Head of caudate nucleus (tissue), 42 donors: ENCODE measurements at regions not wholly inside any gene's neighbourhood (a gene's known extent, or its start where the extent isn't known, plus 50 kb on each side); places are given as distances from the start of the nearest gene placed in this dataset.
A peak's percentile ranks its signal among the peaks of the same experiment; 100 is the strongest.
"Not testable (repeated sequence)": the region's sequence is repeated elsewhere in the genome, so short reads cannot be mapped to it uniquely, and the experiment has no call there.

Experiments
- DNase-seq, 42 donors: peaks; one replicate each; pipeline versions ENCODE4 v3.0.0 to v3.0.0-alpha.2; 2020 to 2021; ENCODE audit warnings: mixed read lengths in 7 of 42
- intact Hi-C: fragments of 100-400 bp; cut with DNase I; formaldehyde crosslinking; loops from one replicate; pipeline ENCODE4 v1.15.0; 2022

- DNase-seq = no peak
- intact Hi-C loops = no loop called here
Observed at GRCh38 chr3:182330646-182331045, 462.7 kb upstream of the ATP11B start.

- intact Hi-C loops = no loop called here
- DNase-seq = no peak
Observed at GRCh38 chr3:182331341-182331740, 462.0 kb upstream of the ATP11B start.

DNA sequence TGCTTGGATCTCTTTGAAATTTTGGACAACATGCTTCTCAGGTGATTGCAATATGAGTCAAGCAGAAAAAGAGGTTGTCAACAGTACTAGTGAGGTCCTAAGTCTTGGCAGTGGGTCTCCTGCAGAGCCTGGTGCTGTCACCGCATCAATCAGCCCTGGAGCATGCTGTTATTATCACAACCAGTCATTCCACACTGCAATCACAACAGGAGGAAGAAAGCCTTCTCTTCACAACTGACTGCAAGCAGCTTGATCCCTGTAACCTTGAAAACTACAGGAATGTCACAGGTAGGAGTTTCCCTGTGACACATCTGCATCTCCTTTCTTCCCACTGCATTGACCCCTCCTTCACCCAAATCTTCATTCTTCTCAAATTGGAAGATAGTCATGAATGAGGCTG is 451.1 kb upstream of the ATP11B start:
- intact Hi-C loops = no loop called here
- no peak for DNase-seq

GRCh38 chr3:182344026-182344425 is 449.3 kb upstream of the ATP11B start:
- intact Hi-C loops, DNase-seq: not testable (repeated sequence)

- DNase-seq = no peak
- intact Hi-C loops = no loop called here
Observed at GRCh38 chr3:182349051-182349450, 444.3 kb upstream of the ATP11B start.

DNA sequence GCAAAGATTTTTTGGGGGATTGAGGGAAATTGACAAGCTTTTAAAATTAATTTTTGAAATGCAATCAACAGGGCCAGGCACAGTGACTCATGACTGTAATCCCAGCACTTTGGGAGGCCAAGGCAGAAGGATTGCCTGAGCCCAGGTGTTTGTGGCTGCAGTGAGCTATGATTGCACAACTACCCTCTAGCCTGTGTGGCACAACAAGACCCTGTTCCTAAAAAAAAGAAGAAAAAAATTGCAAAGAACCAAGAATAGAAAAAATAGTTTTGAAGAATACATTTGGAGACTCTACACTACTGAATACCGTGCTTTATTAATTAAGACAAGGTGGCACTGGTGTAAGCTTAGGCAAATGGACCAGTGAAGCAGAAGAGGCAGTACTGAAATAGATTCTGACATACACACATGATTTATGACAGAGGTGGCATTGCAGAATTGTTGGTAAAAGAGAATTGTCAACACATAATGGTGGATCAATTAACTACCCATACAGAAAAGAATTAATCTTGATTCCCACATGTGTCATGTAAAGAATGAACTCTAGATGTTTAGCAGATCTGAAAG is 443.3 kb upstream of the ATP11B start:
- DNase-seq = no peak
- intact Hi-C loops = no loop called here

- no peak for DNase-seq
- intact Hi-C loops = no loop called here
Observed at GRCh38 chr3:182357928-182358327, 435.4 kb upstream of the ATP11B start.

- peak; percentile 6 to 77 (median 41) for DNase-seq
- intact Hi-C loops = no loop called here
Observed at GRCh38 chr3:182364323-182364722, 429.0 kb upstream of the ATP11B start.

DNA sequence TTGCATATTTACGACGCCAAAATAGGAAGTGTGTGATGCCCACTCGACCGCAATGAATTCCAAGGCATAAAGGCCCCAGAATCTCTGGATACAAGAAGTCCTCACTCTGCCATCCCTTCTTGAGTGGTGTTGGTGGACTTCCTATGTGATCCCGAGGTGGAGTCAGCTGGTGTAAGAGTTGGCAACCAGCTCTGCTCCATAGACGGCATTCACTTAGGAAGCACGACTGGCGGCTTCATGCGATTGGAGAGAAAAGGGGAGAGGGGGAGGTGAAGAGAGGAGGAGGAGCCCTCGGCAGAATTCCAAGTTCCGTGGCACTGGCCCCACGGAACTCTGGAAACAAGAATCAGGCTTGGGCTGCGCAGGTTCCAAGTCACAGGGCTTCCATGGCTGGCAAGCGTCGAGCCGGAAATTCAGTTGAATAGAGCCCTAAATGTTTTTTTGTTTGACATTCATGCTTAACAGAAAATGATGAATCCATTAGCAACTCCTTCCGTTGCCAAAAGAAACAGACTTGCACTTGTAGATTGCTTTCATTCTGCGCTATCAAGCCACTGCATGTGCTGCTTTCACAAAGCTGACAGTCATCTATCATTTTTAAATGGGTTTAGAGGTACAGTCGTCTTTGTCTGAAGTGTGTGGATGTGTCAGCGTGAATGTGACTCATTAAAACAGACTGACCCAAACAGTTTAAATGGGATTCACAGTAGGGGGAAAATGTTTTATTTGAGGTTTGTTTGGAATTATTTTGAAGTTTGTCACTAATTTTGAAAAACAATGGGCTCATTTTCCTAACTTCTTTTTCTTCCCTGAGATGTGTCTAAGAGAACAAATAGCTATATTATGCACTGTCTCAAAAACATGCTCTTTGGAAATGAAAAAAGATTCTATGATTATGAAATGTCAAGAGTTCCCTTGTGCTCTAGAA is 428.3 kb upstream of the ATP11B start:
- intact Hi-C loops = no loop called here
- peak; percentile 50 to 89 (median 72) for DNase-seq

GRCh38 chr3:182366746-182367145 is 426.6 kb upstream of the ATP11B start:
- intact Hi-C loops = no loop called here
- DNase-seq = no peak

DNA sequence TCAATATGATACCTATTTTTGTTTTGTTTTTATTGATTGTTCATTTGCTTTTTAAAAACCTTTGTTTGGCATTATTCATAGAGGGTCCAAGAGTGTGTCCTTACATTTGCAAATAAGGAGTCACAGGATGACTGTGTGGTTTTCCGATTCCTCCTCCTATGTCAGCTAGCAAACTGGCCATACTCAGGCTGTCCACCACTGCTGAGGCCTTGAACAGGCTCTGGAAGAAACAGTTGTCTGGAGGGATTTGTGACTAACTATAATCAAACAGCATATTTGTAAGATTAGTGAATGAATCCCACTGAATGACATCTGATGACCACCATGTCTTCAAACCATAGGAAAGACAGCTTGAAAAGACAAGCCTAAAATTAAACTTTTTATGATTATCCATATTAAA is 423.4 kb upstream of the ATP11B start:
- intact Hi-C loops = no loop called here
- no peak for DNase-seq

GRCh38 chr3:182370949-182371348 is 422.4 kb upstream of the ATP11B start:
- intact Hi-C loops = no loop called here
- no peak for DNase-seq

GRCh38 chr3:182375916-182376315 is 417.4 kb upstream of the ATP11B start:
- DNase-seq = no peak
- intact Hi-C loops = no loop called here

DNA sequence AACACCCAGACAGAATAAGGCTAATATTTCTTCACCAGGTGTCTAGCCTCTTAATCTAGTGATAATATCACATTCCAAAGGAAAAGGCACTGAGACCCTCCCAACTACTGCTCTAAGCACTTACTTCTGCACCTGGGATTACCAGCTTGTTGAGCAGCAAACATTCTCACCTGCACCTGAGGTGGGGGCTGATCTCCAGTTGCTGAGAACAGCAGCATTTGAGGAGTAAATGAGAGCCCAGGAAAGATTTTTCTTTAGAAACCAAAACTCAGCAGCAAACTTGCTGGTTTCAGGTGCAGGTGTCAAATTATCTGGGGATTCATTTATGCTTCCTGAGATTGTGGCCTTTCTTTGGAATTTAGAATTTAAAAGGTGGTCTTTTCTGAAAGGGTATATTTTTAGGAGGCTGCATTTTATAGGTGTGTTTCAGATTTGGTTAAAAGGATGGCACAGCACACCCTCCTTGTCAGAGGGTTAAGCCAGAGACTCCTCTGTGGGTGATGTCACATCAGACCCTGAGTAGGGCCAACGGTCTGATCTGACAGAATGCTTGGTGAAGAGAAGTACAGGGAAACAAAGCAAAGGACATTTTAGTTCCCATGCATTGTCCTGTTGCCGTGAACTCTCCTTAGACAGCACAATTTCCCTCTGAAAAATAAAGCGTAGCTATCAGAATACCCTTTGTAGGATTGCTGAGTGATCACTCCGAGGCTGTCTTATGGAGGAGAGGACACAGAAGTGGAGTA is 411.0 kb upstream of the ATP11B start:
- no peak for DNase-seq
- intact Hi-C loops = no loop called here

GRCh38 chr3:182384221-182384620 is 409.1 kb upstream of the ATP11B start:
- DNase-seq = no peak
- intact Hi-C loops = no loop called here

DNA sequence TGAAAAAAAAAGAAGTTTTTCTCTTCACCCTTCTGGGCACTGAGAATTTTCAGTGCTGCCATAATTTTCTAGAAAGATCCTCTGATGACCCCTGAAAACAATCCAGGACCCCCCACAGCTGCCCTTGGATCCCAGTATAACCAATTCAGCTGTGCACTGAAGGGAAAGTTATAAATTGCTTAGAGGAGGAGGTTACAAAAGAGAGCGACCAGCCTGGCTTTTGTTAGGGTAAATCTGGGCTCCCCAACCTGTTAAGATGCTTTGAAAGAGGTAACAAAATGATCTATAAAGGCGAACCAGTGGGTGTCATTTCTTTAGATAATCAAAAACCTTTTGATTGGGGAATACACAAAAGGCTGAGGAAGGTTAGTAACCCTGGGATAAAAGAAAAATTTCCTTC is 407.9 kb upstream of the ATP11B start:
- DNase-seq = no peak
- intact Hi-C loops = no loop called here

DNA sequence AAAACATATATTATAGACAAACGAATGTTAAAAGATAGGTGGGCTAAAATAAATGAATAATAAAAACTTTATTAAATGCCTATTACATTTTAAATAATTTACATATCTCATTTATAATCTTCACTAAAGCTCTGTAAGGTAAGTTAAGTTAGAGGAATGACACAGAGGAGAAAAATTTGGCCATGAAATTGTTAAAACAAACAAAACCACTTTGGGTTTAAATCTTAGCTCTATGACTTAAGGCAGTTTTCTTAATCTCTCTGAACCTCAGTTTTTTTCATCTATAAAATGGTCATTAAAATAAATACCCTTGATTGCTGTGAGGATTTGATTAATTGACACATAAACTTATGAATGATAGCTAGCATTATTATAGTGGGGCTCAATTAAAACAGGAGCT is 404.8 kb upstream of the ATP11B start:
- intact Hi-C loops = no loop called here
- no peak for DNase-seq

GRCh38 chr3:182389071-182389815 is 404.1 kb upstream of the ATP11B start:
- DNase-seq = no peak
- intact Hi-C loops = no loop called here

- DNase-seq = no peak
- intact Hi-C loops = no loop called here
Observed at GRCh38 chr3:182390421-182390820, 402.9 kb upstream of the ATP11B start.
